Cardiac fibroblast (primary cell): ENCODE measurements at regions not wholly inside any gene's neighbourhood (a gene's known extent, or its start where the extent isn't known, plus 50 kb on each side); places are given as distances from the start of the nearest gene placed in this dataset.

Experiments
- DNase-seq, 2 donors: peaks; one replicate each; pipeline versions ENCODE4 v3.0.0 to v3.0.0-alpha.2; 2010; ENCODE audit warnings: low read depth in 2 of 2
- H3K4me3 ChIP-seq, 2 donors: replicated peaks in 1 of 2; 1 replicate in 1 of 2; 2 replicates in 1 of 2; pipeline ENCODE4 v1.5.1; 2011; ENCODE audit warnings: low read depth in 2 of 2, low read length in 2 of 2, mild to moderate bottlenecking in 2 of 2, moderate library complexity in 1 of 2
- CTCF ChIP-seq: IDR thresholded peaks from one replicate; pipeline ENCODE4 v1.5.1; 2011; ENCODE audit warnings: low read depth, mild to moderate bottlenecking, low read length, inconsistent platforms

- no peak for TF ChIP-seq CTCF
- no peak overlapping the region for H3K4me3 ChIP-seq
- no peak for DNase-seq
These were observed 160.6 kb downstream of the OLFM1 start for GRCh38 chr9:135248111-135248510.

- no peak overlapping the region for H3K4me3 ChIP-seq
- TF ChIP-seq CTCF = no peak
- no peak for DNase-seq
These were observed 161.3 kb downstream of the OLFM1 start for GRCh38 chr9:135248721-135249120.

GRCh38 chr9:135249191-135249590 lies 161.7 kb downstream of the OLFM1 start:
- no peak for DNase-seq
- TF ChIP-seq CTCF = no peak
- H3K4me3 ChIP-seq = no peak overlapping the region

- no peak for DNase-seq
- no peak for TF ChIP-seq CTCF
- H3K4me3 ChIP-seq = no peak overlapping the region
These were observed 162.2 kb downstream of the OLFM1 start for GRCh38 chr9:135249711-135250110.

GRCh38 chr9:135251331-135251761 lies 163.9 kb downstream of the OLFM1 start:
- TF ChIP-seq CTCF = no peak
- no peak for DNase-seq
- H3K4me3 ChIP-seq = no peak overlapping the region

DNA sequence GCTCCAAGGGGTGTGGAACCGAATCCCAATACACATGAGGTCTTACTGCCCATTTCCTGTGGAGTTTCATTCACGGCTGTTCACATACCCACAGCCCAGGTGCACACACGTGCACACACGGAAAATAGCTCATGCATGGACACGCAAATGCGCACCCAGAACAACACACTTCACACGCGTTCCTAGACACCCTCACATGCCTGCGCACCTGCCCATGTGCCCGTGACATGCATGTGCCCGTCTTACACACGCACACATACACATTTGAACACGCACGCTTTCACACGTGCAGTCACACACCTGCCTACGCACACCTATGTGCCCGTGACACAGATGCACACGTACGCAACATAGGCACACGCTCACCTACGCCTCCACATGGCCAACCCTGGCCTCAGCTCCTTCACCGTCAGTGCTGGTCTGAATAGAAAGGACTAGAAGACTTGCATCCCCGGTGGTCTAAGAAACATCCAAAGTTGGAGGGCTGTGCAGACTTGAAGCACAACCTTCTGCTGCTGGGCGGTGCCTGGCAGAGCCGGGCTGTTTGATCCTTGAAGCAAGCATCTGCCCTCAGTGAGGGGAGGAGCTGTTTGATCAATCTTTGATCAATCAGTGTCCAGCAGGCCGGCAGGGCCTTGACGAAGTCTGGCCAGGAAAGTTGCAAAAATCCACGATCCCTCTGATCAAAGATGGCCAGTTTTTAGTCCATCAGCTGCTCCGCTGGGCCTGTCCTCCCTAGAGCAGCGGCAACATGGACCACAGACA lies 164.7 kb downstream of the OLFM1 start:
- H3K4me3 ChIP-seq = no peak overlapping the region
- DNase-seq = no peak
- TF ChIP-seq CTCF = no peak

DNA sequence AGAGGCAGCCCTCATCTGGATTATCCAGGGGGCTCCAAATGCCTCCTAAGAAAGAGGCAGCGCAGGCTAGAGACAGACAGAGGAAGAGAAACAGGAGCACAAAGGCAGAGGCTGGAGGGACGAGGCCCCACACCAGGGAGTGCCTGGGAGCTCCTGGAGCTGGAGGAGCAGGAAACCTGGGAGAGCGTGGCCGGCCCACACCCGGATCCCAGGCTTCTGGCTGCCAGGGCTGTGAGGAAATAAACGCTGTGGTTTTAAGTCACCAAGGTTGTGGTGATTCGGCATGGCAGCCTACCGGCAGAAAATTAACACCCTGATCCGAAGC lies 165.5 kb downstream of the OLFM1 start:
- no peak for DNase-seq
- TF ChIP-seq CTCF = no peak
- H3K4me3 ChIP-seq = no peak overlapping the region
